Nephron (organoid): ENCODE measurements at regions not wholly inside any gene's neighbourhood (a gene's known extent, or its start where the extent isn't known, plus 50 kb on each side); places are given as distances from the start of the nearest gene placed in this dataset.

Source experiments
- H3K27ac Mint-ChIP-seq, 3 experiments: 2 replicates each; pipeline ENCODE4 v1.8.0; 2020; ENCODE audit warnings: mixed read lengths in 3 of 3, mild to moderate bottlenecking in 2 of 3, moderate library complexity in 1 of 3
- H3K27me3 Mint-ChIP-seq: 2 replicates; pipeline ENCODE4 v1.8.0; 2021; ENCODE audit warnings: low read depth, mild to moderate bottlenecking, moderate library complexity, mixed read lengths
- H3K36me3 Mint-ChIP-seq: 2 replicates; pipeline ENCODE4 v1.8.0; 2020; ENCODE audit warnings: low read depth, mixed read lengths
- H3K4me1 Mint-ChIP-seq: 2 replicates; pipeline ENCODE4 v1.8.0; 2020; ENCODE audit warnings: mixed read lengths
- H3K4me3 Mint-ChIP-seq, 3 experiments: 2 replicates each; pipeline ENCODE4 v1.8.0; 2020; ENCODE audit warnings: mild to moderate bottlenecking in 3 of 3, mixed read lengths in 3 of 3, moderate library complexity in 2 of 3
- H3K9me3 Mint-ChIP-seq: 2 replicates; pipeline ENCODE4 v1.8.0; 2020; ENCODE audit warnings: mixed read lengths
- TF ChIP-seq, protein P1 (sequence below), 3 experiments: fragments of 200-600 bp; sonication (generic); IDR thresholded peaks; one replicate each; pipeline ENCODE4 v1.5.0; 2021; ENCODE audit warnings: antibody characterized with exemption in 3 of 3; ENCODE audit not compliant: unreplicated experiment in 3 of 3

DNA sequence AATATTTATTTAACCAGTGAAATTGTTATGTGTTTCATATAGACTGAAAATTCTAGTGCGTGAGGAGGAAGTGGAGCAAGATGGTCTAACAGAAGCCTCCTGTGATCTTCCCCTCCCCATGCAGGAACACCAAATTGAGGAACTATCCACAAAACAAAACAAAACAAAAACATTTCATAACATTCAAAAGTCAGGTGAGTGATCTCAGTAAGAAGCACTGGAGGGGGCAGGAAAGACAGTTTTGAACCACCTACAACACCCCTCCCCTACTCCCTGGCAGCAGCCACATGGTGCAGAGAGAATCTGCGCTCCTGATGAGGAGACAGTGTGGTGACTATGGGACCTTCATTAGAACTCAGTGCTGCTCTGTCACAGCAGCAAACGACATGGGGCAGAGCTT is 221.9 kb upstream of the SEMA3C start:
- no peaks in the 10 kb centered on the region for H3K36me3 Mint-ChIP-seq
- peaks cover 20% of the 10 kb centered on the region for H3K9me3 Mint-ChIP-seq
- TF ChIP-seq, protein P1, sequence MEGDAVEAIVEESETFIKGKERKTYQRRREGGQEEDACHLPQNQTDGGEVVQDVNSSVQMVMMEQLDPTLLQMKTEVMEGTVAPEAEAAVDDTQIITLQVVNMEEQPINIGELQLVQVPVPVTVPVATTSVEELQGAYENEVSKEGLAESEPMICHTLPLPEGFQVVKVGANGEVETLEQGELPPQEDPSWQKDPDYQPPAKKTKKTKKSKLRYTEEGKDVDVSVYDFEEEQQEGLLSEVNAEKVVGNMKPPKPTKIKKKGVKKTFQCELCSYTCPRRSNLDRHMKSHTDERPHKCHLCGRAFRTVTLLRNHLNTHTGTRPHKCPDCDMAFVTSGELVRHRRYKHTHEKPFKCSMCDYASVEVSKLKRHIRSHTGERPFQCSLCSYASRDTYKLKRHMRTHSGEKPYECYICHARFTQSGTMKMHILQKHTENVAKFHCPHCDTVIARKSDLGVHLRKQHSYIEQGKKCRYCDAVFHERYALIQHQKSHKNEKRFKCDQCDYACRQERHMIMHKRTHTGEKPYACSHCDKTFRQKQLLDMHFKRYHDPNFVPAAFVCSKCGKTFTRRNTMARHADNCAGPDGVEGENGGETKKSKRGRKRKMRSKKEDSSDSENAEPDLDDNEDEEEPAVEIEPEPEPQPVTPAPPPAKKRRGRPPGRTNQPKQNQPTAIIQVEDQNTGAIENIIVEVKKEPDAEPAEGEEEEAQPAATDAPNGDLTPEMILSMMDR (IDR thresholded peaks at IDR 0.05; ENCODE audit: unreplicated experiment in 3 of 3), result no peak
- H3K27me3 Mint-ChIP-seq, result peaks cover 4% of the 10 kb centered on the region
- peak overlapping the region in 1 of 3 experiments; percentile 6 for H3K27ac Mint-ChIP-seq
- no peak overlapping the region for H3K4me3 Mint-ChIP-seq
- peaks cover 19% of the 10 kb centered on the region for H3K4me1 Mint-ChIP-seq

DNA sequence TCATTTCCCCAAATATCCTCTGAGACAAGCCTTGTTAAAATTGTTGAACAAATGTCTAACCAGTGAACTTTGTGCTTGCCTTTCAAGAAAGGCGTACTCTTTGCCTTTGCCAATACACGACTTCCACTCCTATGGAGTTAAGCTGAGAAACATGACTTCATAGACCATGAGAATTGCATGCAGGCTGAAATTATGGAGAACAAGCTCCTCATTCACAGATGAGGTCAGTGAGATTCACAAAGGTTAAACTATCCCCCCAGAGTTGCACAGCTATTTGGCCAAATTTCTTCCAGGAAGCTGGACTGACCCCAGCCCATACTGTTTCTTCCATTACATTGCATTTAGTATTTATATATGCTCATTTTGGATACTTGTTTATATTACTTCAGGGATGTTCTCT is 221.4 kb upstream of the SEMA3C start:
- Mint-ChIP-seq H3K9me3 (peaks cover 18% of the 10 kb centered on the region), H3K4me3 (no peak overlapping the region), H3K27me3 (peaks cover 4% of the 10 kb centered on the region), H3K4me1 (peaks cover 19% of the 10 kb centered on the region), H3K27ac (peak overlapping the region; percentile 6 to 14 (median 11)), H3K36me3 (no peaks in the 10 kb centered on the region)
- TF ChIP-seq, protein P1 (IDR thresholded peaks at IDR 0.05; ENCODE audit: unreplicated experiment in 3 of 3), result no peak

DNA sequence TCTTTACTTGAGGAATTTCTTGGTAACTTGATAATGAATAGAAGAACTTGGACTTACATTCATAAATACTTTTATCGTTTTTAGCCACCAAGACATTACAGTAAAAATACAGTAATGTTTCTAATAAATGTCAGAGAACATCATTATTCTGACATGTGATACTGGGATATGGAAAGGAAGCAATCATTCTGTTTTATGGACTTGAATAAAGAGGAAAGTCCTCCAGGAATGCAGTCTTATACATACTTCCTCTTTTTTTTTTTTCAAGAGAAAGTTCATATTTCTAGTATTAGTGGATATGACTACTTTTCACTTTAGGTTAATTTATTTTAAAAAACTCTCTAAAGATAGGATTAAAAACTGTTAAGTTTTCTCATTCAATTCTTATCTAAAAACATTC is 220.0 kb upstream of the SEMA3C start:
- Mint-ChIP-seq H3K4me1 (peaks cover 19% of the 10 kb centered on the region), H3K27me3 (peaks cover 4% of the 10 kb centered on the region), H3K4me3 (no peak overlapping the region), H3K9me3 (peaks cover 9% of the 10 kb centered on the region), H3K27ac (no peak overlapping the region), H3K36me3 (no peaks in the 10 kb centered on the region)
- TF ChIP-seq, protein P1 (IDR thresholded peaks at IDR 0.05; ENCODE audit: unreplicated experiment in 3 of 3), result no peak

DNA sequence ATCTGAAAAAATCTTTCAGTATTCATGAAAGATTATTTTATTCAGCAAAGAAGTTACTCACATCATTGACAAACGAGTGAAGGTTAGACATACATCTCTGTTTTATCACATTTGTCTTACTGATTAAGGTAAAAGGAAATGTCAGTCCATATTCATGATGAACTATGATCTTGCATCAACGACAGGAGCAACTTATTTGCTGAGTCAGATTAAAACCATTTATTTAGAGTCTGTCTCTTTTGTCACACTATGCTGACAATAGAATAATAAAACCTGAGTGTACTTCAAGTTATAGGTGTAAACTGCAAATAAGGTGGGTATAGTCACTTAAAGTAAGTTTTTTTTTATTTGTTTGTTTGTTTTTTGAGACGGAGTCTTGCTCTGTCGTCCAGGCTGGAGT is 216.5 kb upstream of the SEMA3C start:
- Mint-ChIP-seq H3K36me3 (no peaks in the 10 kb centered on the region), H3K4me1 (peaks cover 14% of the 10 kb centered on the region), H3K9me3 (peaks cover 3% of the 10 kb centered on the region), H3K4me3 (no peak overlapping the region), H3K27ac (no peak overlapping the region), H3K27me3 (peaks cover 4% of the 10 kb centered on the region)
- TF ChIP-seq, protein P1 (IDR thresholded peaks at IDR 0.05; ENCODE audit: unreplicated experiment in 3 of 3), result no peak

- peaks cover 44% of the 10 kb centered on the region for H3K9me3 Mint-ChIP-seq
- no peak overlapping the region for H3K27ac Mint-ChIP-seq
- no peaks in the 10 kb centered on the region for H3K4me1 Mint-ChIP-seq
- no peaks in the 10 kb centered on the region for H3K27me3 Mint-ChIP-seq
- TF ChIP-seq, protein P1 (IDR thresholded peaks at IDR 0.05; ENCODE audit: unreplicated experiment in 3 of 3), result no peak
- peaks cover 15% of the 10 kb centered on the region for H3K36me3 Mint-ChIP-seq
- H3K4me3 Mint-ChIP-seq, result no peak overlapping the region
Observed at GRCh38 chr7:81128011-81128410, 209.2 kb upstream of the SEMA3C start.

- TF ChIP-seq, protein P1 (IDR thresholded peaks at IDR 0.05; ENCODE audit: unreplicated experiment in 3 of 3), result no peak
- Mint-ChIP-seq H3K27ac (no peak overlapping the region), H3K27me3 (no peaks in the 10 kb centered on the region), H3K9me3 (peaks cover 9% of the 10 kb centered on the region), H3K4me3 (no peak overlapping the region), H3K4me1 (peaks cover 5% of the 10 kb centered on the region), H3K36me3 (no peaks in the 10 kb centered on the region)
Observed at GRCh38 chr7:81120803-81121202, 202.0 kb upstream of the SEMA3C start.
